ENCODE measurements at regions not wholly inside any gene's neighbourhood (a gene's known extent, or its start where the extent isn't known, plus 50 kb on each side); places are given as distances from the start of the nearest gene placed in this dataset.

DNA sequence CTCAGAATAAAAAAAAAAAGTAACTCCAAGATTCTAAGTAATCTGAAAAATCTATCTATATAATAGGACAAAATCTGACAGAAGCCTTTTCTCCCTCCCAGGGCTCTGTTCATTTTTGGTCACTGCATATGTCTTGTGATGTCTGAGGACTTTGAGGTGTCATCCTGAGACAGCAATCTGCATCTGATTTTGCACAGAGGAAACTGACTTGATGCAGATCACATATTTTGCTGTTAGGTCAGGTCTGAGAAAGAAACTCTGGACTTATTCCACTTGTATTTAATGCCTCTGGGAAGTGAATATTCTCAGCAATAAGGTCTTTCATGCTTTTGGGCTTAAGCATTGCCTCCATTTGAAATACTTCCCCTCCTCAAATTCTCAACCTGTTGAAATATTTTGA lies 295.2 kb upstream of the THBS1 start:
- Histone ChIP-seq H3K27me3 (replicated peaks; ENCODE audit: insufficient read depth) (no peaks in the 10 kb centered on the region), H3K4me3 (no peak overlapping the region), H3K36me3 (no peaks in the 10 kb centered on the region), H3K9me3 (no peaks in the 10 kb centered on the region), H3K27ac (no peak overlapping the region), H3K4me1 (ENCODE audit: control insufficient read depth in 1 of 2, low read depth in 2 of 2) (no peaks in the 10 kb centered on the region)
- TF ChIP-seq, protein P1, sequence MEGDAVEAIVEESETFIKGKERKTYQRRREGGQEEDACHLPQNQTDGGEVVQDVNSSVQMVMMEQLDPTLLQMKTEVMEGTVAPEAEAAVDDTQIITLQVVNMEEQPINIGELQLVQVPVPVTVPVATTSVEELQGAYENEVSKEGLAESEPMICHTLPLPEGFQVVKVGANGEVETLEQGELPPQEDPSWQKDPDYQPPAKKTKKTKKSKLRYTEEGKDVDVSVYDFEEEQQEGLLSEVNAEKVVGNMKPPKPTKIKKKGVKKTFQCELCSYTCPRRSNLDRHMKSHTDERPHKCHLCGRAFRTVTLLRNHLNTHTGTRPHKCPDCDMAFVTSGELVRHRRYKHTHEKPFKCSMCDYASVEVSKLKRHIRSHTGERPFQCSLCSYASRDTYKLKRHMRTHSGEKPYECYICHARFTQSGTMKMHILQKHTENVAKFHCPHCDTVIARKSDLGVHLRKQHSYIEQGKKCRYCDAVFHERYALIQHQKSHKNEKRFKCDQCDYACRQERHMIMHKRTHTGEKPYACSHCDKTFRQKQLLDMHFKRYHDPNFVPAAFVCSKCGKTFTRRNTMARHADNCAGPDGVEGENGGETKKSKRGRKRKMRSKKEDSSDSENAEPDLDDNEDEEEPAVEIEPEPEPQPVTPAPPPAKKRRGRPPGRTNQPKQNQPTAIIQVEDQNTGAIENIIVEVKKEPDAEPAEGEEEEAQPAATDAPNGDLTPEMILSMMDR (IDR thresholded peaks at IDR 0.05), result no peak
- DNase-seq (ENCODE audit: low spot score) (no peak), ATAC-seq (ENCODE audit: insufficient number of reproducible peaks, low FRiP score, low read depth) (no peak)

DNA sequence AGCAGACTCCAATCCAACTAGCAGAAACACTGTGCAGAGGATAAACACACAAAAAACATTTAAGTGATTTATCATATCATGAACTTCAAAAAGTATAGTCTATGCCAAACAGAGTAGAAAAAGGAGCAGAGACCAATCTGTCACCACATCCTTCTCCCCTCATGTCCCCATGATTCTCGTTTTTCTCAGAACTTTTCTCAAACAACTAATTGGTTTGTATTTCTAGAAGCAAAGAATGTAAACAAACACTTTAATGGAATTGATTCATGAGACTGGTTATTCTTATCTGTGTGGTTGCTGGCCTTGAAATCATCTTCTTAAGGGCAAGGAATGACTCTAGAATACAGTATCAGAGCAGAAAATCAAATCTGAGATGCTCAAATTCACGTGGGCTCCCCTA lies 294.2 kb upstream of the THBS1 start:
- Histone ChIP-seq H3K27ac (no peak overlapping the region), H3K4me3 (no peak overlapping the region), H3K9me3 (no peaks in the 10 kb centered on the region), H3K36me3 (no peaks in the 10 kb centered on the region), H3K27me3 (replicated peaks; ENCODE audit: insufficient read depth) (no peaks in the 10 kb centered on the region), H3K4me1 (ENCODE audit: control insufficient read depth in 1 of 2, low read depth in 2 of 2) (no peaks in the 10 kb centered on the region)
- TF ChIP-seq, protein P1 (IDR thresholded peaks at IDR 0.05), result no peak
- DNase-seq (ENCODE audit: low spot score), result no peak
- no peak for ATAC-seq (ENCODE audit: insufficient number of reproducible peaks, low FRiP score, low read depth)

DNA sequence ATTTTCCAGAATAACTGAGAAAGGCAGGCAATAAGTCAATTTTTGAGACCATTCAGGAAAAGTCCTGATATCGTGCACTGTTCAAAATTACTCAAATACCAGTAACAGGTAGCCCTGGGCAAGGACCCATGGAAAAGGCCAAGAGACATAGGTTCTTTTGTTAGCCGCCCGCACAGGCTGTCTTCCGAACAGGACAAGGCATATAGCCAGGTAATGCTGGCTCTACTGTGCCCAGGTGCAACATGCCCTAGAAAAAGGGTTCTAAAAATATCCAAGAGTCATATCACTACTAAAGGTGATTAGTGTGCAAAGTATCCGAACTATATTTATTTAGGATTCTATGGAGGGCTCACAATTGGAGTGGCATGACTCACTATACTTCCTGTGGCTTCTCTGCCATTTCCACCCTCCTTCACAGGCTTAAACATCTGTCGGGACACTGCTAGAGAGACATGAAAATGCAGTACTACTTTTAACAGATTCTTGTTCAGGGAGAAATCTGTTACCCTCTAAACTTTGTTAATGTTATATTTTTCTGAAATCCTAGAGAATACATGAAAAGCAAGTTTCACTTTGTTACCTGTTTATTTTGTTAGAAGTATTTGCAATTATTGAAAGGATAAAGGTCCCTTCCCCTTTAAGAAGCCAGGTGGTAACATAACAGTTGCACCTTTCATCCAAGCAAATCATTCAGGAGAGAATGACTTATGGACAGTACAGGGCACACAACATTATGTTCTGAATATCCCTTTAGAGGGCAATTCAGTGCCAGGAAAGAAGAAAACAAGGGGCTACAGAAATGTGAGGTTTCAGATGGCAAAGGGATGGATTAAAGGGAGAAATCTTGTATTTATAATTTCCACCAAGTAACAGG lies 293.3 kb upstream of the THBS1 start:
- no peaks in the 10 kb centered on the region for H3K36me3 ChIP-seq
- ATAC-seq (ENCODE audit: insufficient number of reproducible peaks, low FRiP score, low read depth) (no peak), DNase-seq (ENCODE audit: low spot score) (no peak)
- H3K9me3 ChIP-seq, result no peaks in the 10 kb centered on the region
- no peak overlapping the region for H3K27ac ChIP-seq
- H3K4me1 ChIP-seq (ENCODE audit: control insufficient read depth in 1 of 2, low read depth in 2 of 2), result no peaks in the 10 kb centered on the region
- no peaks in the 10 kb centered on the region for H3K27me3 ChIP-seq (replicated peaks; ENCODE audit: insufficient read depth)
- no peak overlapping the region for H3K4me3 ChIP-seq
- TF ChIP-seq, protein P1 (IDR thresholded peaks at IDR 0.05), result no peak

DNA sequence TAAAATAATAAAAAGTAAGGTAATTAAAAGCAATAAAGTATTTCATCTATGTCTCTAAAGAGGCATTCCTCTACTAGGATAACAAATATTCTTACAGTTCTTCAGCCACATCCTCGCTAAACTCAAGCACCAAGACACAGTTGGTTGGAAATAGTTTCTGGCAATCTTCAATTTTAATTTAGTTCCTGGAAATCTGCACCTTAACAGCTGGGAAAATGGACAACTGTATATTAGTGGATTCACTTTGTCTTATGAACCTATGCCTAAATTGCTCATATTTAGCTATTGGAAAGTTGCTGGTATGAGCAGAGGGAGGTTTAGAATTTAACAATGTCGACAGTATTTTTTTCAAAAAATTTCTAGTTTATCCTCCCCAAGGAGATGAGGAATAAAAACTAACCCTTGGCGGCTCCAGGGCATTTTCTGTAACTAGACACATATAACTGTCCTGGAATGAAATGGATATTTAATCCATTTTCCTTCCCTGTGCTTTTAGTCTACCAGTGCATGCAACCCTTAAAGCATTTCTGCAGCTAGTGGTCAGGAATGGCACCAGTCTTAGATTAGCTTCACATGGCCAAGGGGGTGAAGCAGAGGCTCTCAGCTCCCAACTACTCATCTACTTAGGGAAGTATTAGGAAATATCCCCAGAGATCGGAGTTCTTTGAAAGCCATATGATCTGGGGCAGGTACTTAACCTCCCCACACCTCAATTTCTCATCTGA lies 290.0 kb upstream of the THBS1 start:
- no peak for ATAC-seq (ENCODE audit: insufficient number of reproducible peaks, low FRiP score, low read depth)
- no peaks in the 10 kb centered on the region for H3K36me3 ChIP-seq
- no peak overlapping the region for H3K4me3 ChIP-seq
- DNase-seq (ENCODE audit: low spot score), result no peak
- H3K27ac ChIP-seq, result no peak overlapping the region
- H3K9me3 ChIP-seq, result no peaks in the 10 kb centered on the region
- H3K4me1 ChIP-seq (ENCODE audit: control insufficient read depth in 1 of 2, low read depth in 2 of 2), result no peaks in the 10 kb centered on the region
- TF ChIP-seq, protein P1 (IDR thresholded peaks at IDR 0.05), result no peak
- no peaks in the 10 kb centered on the region for H3K27me3 ChIP-seq (replicated peaks; ENCODE audit: insufficient read depth)

DNA sequence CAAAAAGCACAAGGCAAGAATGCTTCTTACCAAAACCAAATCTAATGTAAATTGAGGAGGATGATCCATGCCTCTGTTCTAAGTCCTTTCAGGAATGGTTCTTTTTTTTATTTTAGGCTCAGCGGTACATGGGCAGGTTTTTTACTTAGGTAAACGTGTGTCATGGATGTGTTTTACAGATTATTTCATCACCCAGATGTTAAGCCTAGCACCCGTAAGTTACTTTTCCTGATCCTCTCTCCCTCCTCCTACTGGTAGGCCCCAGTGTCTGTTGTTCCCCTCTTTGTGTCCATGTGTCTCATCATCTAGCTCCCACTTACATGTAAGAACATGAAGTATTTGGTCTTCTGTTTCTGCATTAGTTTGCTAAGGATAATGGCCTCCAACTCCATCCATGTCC lies 289.2 kb upstream of the THBS1 start:
- Histone ChIP-seq H3K27me3 (replicated peaks; ENCODE audit: insufficient read depth) (no peaks in the 10 kb centered on the region), H3K9me3 (no peaks in the 10 kb centered on the region), H3K4me1 (ENCODE audit: control insufficient read depth in 1 of 2, low read depth in 2 of 2) (no peaks in the 10 kb centered on the region), H3K4me3 (no peak overlapping the region), H3K36me3 (no peaks in the 10 kb centered on the region), H3K27ac (no peak overlapping the region)
- DNase-seq (ENCODE audit: low spot score) (no peak), ATAC-seq (ENCODE audit: insufficient number of reproducible peaks, low FRiP score, low read depth) (no peak)
- TF ChIP-seq, protein P1 (IDR thresholded peaks at IDR 0.05), result no peak

All from thoracic aorta (tissue), 2 donors.